GF-D8 (cell line): ENCODE measurements at regions not wholly inside any gene's neighbourhood (a gene's known extent, or its start where the extent isn't known, plus 50 kb on each side); places are given as distances from the start of the nearest gene placed in this dataset.
"Not testable (repeated sequence)": the region's sequence is repeated elsewhere in the genome, so short reads cannot be mapped to it uniquely, and the experiment has no call there.

Experiments
- DNase-seq: peaks from one replicate; lab custom pipeline; 2025; lab: John Stamatoyannopoulos, UW

DNA sequence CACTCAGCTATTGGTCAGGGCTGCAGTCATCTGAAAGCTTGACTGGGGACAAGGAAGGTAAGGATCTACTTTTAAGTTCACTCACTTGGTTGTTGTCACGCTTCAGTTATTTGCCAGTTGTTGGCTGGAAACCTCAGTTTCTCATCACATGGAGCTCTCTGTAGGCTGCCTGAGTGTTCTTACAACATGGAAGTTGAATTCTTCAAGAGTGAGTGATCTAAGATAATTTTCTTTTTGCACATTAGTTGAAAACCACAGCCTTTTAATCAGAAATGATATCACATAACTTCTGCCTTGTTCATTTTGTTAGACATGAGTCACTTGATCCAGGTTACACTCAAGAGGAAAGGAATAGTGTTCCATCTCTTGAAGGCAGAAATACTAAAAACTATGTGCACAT is 552.7 kb downstream of the RAPGEF2 start:
- DNase-seq, result no peak

DNA sequence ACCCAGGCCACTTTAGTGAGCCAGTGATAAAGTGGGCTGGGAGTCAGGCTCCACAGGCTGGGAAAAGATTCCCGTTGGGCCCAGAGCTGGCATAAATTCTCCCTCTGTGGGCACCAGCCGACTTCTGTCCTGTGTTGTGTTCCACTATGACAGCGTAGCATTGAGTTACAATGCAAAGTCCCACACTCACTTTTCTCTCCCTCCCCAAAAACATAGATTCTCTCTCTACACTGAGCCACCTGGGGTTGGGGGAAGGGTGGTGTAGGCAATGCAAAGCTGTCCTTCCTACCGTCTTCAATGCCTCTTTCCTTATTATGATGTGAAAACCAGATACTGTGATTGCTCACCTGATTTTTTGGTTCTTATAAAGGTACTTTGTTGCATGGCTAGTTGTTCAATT is 566.2 kb downstream of the RAPGEF2 start:
- DNase-seq, result no peak

DNA sequence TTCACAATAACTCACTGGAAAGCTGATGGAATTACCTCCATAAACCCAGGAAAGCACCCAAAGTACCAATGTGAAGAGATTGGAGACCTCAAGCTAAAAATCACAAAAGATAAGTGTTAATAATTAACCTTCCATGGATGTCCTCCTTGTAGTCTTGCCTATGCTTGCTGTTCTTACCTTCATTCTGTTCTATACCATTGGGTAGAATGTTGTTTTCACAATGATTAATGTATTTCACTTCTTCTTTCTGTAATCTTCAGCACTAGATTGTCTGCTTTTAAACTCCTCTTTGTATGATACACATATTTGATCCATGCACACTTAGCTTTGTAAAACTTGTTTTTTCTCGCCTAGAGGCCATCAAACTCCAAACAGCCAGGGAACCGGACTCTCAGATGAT is 570.3 kb downstream of the RAPGEF2 start:
- no peak for DNase-seq

DNA sequence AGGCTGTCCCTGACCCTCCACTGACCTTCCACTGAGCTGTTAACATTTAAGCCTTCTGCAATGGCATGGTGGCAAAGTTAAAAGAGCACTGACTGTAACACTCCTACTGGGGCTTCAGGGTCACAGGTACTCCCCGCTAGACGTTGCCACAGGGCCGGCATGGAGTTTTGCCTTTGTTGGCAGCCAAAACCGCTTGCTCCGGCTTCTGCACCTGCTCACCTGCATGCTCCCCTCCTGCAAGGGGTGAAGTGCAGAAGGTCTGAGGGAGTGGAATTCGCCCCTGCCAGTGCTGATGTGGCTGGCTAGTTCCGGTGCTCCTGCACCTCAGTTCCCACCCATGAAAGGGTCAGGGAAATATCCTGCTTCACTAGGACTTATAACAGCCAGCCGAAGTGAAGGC is 571.4 kb downstream of the RAPGEF2 start:
- DNase-seq, result no peak

DNA sequence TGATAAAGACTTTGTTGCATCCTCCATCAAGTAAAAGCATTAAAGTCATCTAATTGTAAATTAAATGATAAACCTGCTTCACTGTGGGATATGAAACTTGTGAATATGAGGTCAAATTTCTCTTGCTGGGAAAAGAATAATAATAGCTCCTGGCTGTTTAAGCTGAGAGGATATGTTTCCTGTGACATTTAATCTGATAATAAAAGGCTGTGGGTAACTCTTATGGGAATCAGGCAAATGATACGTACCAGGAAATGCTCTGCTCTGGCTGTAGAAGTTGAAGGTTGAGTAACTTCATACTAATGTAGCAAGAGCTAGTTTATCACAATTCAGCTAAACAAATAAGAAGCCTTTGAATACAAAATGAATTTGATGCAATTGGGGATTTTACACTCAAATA is 574.6 kb downstream of the RAPGEF2 start:
- no peak for DNase-seq

DNA sequence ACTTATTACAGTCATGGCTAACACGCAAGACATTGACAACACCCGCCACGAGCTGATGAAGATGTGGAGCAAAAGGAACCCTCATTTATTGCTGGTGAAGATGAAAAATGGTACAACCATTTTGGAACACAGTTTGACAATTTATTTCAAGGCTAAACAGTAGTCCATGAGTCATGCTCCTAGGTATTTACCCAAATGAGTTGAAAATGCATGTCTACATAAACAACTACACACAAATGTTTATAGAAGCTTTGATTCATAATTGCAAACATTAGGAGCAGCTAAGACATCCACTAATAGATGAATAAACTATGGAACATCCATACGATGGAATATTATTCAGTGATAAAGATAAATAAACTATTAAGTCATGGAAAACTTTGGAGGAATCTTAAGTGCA is 580.1 kb downstream of the RAPGEF2 start:
- no peak for DNase-seq

DNA sequence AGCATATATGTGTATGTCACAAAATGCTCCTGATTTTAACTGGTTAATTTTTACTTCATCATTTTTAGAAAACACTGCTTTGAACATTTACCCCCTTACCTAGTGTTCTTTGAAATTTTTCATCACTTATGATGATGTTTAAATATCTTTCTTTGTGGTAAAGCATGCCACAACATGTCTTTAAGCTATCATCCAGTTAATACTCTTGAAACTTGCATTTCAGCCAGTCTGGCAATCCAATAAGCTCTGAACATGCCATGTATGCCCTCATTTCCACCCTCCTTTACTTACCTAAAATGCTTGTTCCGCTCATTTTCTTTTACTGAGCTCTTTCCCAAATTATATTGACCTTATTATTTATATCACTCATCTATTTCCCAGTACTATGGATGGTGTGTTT is 581.2 kb downstream of the RAPGEF2 start:
- DNase-seq, result no peak

DNA sequence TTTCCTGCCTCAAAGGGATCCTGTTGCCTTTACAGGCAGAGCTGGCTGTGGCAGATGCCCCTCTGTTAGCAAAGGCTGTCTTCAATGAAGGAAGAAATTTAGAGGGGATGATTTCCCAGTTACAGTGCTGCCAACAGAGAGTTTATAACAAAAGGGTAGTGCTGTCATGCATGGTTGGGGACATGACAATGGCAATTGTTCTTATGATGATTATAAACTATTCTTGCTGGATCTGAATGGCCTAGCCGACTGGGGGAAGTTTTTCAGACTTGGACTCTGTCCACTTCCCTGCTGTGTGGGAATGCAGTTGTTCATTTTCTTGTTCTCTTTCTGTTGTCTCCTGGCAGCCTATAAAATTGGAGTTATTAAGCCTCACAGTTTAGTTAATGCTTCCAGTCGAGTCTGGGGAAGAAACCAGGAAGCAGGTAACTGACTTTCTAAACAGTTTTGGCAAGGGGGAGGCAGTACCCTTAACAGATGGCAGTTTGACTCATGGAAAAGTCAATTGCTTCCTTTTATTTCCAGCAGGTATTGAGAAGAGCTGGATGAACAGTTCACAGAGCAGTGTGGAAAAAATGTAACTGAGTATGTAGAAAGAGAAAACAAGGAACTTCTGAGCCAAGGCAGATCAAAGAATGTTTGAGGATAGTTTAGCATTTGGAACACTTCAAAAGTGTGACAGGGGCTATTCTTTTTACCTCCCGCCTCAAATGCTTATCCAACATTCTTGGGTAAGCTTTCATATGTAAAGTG is 582.6 kb downstream of the RAPGEF2 start:
- DNase-seq, result no peak

DNA sequence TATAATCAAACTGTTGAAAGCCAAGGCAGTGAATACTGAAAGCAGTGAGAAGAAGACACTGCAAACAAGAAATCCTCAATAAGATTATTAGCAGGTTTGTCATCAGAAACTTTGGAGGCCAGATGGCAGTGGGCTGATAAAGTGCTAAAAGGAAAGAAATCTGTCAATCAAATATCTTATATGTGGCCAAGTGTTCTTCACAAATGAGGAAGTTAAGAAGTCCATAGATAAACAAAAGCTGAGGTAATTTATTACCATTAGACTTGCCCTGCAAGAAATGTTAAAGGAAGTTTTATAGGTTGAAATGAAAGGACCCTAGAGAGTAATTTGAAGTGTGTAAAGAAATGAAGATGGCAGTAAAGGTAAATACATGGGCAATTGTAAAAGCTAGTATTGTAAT is 586.6 kb downstream of the RAPGEF2 start:
- no peak for DNase-seq

DNA sequence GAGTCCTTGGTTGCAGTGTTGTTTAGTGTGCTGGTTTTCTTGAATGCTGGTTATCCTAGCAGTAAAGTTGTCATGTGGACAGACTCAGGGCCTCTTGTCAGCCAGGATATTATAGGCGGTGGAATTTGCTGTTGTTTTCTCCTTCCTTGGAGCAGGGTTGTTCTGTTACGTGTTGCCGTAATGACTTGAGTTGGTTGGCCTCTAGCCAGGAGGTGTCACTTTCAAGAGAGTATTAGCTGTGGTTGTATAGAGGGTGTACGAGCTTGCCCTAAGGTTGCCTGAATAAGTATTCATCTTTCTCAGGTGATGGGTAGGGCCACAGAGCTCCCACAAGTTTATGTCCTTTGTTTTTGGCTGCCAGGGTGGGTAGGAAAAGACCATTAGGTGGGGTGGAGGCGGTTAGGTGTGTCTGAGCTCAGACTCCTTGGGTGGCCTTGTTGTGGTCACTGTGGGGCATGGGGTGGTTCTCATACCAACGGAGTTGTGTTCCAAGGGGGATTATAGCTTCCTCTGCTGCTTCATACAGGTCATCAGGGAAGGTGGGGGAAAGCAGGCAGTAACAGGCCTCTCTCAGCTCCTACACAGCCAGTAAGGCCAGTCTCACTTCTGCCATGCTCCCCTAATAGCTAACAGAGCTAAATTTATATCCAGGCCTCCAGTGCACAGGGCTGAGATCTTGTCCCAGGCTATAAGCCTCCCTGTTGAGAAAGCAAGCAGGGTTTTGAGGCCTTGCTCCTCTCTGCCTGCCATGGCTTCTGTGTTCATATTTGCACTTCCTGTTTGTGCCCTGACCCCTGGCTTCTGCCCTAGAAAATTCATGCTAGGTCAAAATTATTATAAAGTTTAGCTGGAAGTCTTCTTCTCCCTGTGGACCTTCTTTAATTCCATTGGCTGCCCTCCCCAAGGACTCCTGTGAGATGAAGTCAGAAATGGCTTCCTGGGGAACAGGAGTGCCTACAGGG is 594.7 kb downstream of the RAPGEF2 start:
- DNase-seq, result no peak

DNA sequence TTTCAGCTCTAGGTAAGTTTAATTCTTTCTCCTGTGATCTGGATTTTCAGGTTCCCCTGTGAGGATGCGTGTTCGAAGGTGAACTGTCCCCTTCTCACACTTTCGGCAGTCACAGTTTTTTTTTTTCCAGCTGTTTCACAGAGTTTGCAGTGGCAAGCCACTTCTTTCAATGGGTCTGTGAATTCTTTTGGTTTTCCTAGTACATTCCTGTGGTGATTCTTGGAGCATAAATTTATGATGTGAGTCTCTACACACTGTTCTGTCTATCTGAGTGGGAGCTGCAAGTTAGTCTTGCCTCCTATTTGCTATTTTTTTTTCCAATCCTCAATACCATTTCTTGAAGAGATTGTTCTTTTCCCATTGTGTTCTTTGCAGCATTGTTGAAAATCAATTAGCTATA is 595.5 kb downstream of the RAPGEF2 start:
- DNase-seq, result no peak

DNA sequence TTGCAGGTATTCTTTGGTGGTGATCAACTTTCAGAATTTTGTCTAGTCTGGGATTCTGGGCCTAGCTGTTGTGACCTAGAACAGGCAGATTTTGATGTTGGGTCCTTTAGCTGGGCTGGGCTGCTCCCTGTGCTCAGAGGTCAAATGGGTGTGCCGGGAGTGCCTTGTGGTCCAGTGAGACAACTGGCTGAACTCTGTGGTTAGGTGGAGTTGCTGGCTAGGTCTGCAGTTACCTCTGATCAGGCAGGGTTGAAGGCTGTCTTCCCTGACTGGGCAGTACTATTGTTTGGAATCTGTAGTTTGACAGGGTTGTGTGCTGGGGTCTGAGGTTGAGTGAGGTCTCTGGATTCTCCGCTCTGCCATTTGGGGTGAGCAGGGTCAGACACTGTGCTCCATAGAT is 599.3 kb downstream of the RAPGEF2 start:
- DNase-seq, result no peak

DNA sequence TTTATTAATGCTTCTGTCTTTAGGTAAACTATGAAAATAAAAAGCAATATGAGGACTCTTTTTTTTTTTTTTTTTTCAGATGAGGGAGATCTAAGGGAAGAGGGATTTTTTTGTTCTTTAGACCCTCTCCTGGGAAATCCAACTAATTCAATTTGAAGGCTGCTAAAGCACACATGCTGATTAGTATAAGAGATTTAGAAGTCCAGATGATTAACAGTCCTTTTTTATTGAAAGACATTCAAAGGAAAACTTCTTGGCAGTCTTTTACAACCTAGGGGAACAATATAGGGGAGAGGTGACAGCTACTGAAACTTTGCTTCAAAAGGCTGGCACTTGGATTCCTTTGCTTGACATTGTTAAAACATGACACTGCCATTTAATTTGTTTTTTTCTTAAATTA is 602.5 kb downstream of the RAPGEF2 start:
- DNase-seq, result no peak

DNA sequence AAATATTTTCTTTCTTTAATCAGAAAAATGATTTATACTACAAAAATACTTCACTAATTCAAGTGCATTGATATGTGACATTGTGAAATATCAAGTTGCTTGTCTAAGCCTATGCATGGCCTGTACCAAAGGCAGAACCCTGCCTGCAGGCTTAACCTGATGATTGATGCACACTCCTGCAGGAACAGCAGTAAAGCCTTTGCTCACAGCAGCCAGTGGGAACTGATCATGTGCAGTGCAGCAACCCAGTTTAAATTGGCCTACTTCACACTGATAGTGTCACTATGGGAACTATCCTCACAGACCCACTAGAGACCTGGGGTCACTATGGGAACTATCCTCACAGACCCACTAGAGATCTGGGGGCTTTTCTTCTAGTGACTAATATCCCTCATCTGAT is 603.8 kb downstream of the RAPGEF2 start:
- DNase-seq, result no peak

DNA sequence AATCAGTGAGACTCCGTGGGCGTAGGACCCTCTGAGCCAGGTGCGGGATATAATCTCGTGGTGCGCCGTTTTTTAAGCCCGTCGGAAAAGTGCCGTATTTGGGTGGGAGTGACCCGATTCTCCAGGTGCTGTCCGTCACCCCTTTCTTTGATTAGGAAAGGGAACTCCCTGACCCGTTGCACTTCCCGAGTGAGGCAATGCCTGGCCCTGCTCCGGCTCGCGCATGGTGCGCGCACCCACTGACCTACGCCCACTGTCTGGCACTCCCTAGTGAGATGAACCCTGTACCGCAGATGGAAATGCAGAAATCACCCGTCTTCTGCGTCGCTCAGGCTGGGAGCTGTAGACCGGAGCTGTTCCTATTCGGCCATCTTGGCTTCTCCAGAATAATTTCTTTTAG is 612.3 kb downstream of the RAPGEF2 start:
- not testable (repeated sequence) for DNase-seq

DNA sequence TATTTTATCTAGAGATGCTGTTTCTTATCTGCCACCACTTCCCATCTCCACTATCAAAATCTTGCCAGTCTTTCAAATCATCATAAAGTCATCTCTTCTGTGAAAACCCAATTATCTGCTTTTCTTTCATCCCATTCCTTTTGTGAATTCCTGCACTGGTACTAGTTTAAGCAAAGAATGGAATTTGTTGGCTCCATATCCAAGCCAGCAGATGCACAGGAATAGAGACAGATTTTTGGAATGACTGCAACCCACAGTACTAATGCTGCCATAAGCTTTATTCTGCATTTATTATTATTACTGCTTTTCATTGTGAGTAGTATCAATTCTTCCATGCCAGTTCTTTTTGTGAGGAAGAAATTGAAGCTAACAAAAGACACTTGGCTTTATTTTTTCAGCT is 616.7 kb downstream of the RAPGEF2 start:
- no peak for DNase-seq

DNA sequence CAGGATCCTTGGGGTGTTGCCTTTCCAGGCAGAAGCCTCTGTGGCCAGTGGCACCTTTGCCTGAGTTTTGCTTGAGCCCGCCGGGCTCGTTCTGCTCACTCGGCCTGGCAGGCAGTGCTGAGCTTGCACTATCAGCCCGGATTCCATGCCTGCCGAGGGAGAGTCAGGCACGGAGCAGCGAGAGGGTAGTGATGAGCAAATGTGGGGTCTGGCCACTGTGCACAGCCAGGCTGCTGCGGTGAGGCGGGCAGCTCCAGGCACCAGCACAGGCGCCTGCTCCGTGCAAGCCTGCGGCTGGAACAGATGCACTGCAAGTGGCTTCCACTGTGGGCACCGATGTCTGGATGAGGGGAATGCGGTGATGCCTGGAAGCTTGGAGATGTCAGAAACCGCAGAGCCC is 619.2 kb downstream of the RAPGEF2 start:
- no peak for DNase-seq

DNA sequence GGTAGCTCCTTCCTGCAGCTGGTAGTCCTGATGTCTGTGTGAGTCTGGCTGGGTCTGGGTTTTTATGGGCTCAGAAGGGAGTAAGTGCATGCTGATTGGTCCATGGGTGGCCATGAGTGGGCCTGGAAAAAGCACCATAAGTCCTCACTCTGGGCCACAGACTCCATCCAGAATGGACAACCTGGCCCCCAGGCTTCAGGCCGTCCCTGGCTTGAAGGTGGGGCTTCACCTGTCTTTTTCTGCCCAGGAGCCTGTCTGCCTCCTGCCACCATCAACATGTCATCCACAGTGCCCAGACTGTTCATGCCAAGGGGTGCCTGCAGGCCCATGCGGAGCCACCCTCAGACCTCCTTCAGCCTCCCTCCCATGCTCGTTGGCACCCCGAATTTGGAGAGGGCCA is 620.0 kb downstream of the RAPGEF2 start:
- DNase-seq, result no peak

DNA sequence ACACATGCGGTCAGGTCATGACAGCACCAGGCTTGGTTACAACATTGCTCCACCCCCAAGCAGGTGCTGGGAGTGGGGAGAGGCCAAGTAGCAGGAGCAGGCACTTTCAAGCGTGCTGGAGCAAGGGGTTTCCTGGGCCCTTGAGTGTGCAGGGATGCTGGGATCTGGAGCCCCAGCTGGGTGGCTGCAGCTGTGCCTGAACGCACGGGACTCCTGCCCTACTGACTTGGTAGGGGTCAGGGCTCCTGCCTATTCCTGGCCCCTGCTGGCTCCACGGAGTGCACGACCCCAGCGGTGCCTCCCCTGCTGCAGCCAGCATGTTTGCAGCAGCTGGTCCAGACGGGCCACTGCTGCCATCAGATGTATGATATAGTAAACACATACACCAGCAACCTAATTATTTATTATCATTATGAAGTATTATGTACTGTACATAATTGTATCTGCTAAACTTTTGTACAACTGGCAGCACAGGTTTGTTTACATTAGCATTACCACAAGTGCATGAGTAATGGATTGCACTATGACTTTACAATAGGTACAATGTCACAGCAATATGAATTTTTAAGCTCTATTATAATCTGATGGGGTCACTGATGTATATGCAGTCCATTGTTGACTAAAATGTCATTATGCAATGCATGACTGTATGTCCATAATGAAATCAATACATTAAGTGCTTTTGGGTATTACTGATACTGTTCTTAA is 620.6 kb downstream of the RAPGEF2 start:
- no peak for DNase-seq

DNA sequence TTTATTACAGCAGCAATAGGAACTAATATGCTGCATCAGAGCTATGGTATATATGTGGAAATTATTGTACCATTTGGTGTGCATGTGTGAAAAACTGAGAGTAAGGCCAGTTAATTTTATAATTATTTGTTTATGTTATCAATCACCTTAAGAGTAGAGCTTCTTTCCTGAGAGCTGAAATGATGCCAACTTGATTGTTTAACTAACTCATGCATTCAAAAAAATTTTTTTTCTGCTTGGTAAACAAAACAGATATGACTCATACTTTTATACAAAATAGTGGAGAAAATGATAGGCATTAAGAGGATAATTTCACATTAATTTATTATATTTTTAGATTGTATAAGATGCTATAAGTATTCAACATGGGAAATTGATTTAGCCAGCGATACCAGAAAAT is 622.7 kb downstream of the RAPGEF2 start:
- DNase-seq, result no peak

DNA sequence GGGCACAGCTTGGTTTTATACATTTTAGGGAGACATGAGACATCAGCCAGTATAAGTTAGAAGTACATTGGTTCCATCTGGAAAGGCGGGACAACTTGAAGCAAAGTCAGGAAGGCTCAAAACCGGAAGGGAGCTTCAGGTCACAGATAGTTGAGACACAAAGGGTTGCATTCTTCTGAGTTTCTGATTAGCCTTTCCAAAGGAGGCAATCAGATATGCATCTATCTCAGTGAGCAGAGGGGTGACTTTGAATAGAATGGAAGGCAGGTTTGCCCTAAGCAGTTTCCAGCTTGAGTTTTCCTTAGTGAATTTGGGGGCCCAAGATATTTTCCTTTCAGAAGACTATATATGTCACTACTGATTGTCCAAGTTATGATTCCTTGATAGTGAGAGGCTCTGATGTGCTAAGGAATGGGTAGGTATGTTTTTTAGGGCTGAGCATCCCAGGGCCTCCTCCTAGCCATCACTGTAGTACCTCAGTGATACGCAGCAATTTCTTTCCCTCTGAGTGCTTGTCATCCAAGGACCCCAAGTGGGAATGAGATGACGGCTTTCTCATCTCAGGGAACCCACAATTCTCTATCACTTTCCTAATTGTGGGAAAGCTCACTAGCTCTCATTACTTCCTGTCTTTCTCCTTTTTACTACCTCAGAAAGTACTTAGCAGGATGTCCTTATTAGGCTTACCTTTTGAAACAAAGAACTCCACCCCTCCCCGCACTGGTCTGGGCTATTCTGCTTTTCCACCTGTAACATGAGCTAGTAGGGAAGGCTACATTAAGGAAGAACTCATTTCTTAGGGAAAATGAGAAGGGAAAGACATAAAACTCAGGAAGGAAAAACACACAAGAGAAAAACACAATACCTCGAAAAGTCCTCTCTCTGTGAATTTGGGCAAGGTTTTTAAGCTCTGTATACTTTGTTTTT is 632.7 kb downstream of the RAPGEF2 start:
- DNase-seq, result no peak

DNA sequence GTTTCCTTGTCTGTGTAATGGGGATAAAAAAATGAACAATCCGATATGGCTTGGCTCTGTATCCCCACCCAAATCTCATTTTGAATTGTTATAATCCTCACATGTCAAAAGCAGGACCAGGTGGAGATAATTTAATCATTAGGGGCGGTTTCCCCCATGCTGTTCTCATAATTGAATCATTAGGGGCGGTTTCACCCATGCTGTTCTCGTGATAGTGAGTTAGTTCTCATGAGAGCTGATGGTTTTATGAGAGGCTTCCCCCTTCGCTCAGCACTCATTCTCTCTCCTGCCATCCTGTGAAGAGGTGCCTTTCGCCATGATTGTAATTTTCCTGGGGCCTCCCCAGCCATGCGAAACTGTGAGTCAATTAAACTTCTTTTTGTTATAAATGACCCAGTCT is 633.5 kb downstream of the RAPGEF2 start:
- DNase-seq, result no peak
